ENCODE measurements at regions not wholly inside any gene's neighbourhood (a gene's known extent, or its start where the extent isn't known, plus 50 kb on each side); places are given as distances from the start of the nearest gene placed in this dataset.

GRCh38 chr5:117255211-117256027 is 680.8 kb upstream of the SEMA6A start:
- no peak for DNase-seq

GRCh38 chr5:117252566-117252965 is 677.9 kb upstream of the SEMA6A start:
- no peak for DNase-seq

GRCh38 chr5:117249086-117249815 is 674.6 kb upstream of the SEMA6A start:
- DNase-seq, result no peak

GRCh38 chr5:117246424-117246823 is 671.8 kb upstream of the SEMA6A start:
- DNase-seq, result no peak

GRCh38 chr5:117245130-117245529 is 670.5 kb upstream of the SEMA6A start:
- no peak for DNase-seq

- no peak for DNase-seq
Observed at GRCh38 chr5:117242028-117242427, 667.4 kb upstream of the SEMA6A start.

GRCh38 chr5:117236941-117237340 is 662.3 kb upstream of the SEMA6A start:
- no peak for DNase-seq

GRCh38 chr5:117235786-117236185 is 661.2 kb upstream of the SEMA6A start:
- DNase-seq, result no peak

- no peak for DNase-seq
Observed at GRCh38 chr5:117230375-117230774, 655.8 kb upstream of the SEMA6A start.

- no peak for DNase-seq
Observed at GRCh38 chr5:117220730-117221129, 646.1 kb upstream of the SEMA6A start.

- DNase-seq, result no peak
Observed at GRCh38 chr5:117218789-117219188, 644.2 kb upstream of the SEMA6A start.

- no peak for DNase-seq
Observed at GRCh38 chr5:117212866-117213265, 638.2 kb upstream of the SEMA6A start.

GRCh38 chr5:117210796-117211195 is 636.2 kb upstream of the SEMA6A start:
- no peak for DNase-seq

GRCh38 chr5:117209479-117209878 is 634.9 kb upstream of the SEMA6A start:
- no peak for DNase-seq

- no peak for DNase-seq
Observed at GRCh38 chr5:117207088-117207668, 632.6 kb upstream of the SEMA6A start.

GRCh38 chr5:117205894-117206293 is 631.3 kb upstream of the SEMA6A start:
- DNase-seq, result no peak

- no peak for DNase-seq
Observed at GRCh38 chr5:117204926-117205869, 630.6 kb upstream of the SEMA6A start.

GRCh38 chr5:117204404-117204803 is 629.8 kb upstream of the SEMA6A start:
- no peak for DNase-seq

GRCh38 chr5:117203584-117203983 is 629.0 kb upstream of the SEMA6A start:
- no peak for DNase-seq

- DNase-seq, result no peak
Observed at GRCh38 chr5:117201001-117201400, 626.4 kb upstream of the SEMA6A start.

- DNase-seq, result no peak
Observed at GRCh38 chr5:117195076-117195475, 620.5 kb upstream of the SEMA6A start.

GRCh38 chr5:117191251-117191650 is 616.6 kb upstream of the SEMA6A start:
- no peak for DNase-seq

GRCh38 chr5:117189784-117190183 is 615.2 kb upstream of the SEMA6A start:
- DNase-seq, result no peak

All from inflammatory macrophage treated with lipopolysaccharide for 1 hour (primary cell).